ENCODE measurements at regions not wholly inside any gene's neighbourhood (a gene's known extent, or its start where the extent isn't known, plus 50 kb on each side); places are given as distances from the start of the nearest gene placed in this dataset.

- TF ChIP-seq POLR2A (IDR thresholded peaks at IDR 0.05; ENCODE audit: insufficient read depth in 1 of 2, low read depth in 2 of 2, low read length in 2 of 2), result no peak
- no peak for TF ChIP-seq ZNF274 (CRISPR knock-in tag; IDR thresholded peaks at IDR 0.05)
- TF ChIP-seq FOXJ3 (CRISPR knock-in tag; IDR thresholded peaks at IDR 0.05; ENCODE audit: borderline replicate concordance), result no peak
- no peak for TF ChIP-seq CTCF (CRISPR knock-in tag; IDR thresholded peaks at IDR 0.05)
- no peak for TF ChIP-seq ZNF589 (CRISPR knock-in tag; conservative IDR thresholded peaks at IDR 0.05)
- no peak for TF ChIP-seq ZNF883 (CRISPR knock-in tag; IDR thresholded peaks at IDR 0.05; ENCODE audit: not compliant biosample characterization)
- no peak for TF ChIP-seq BRD4 (CRISPR knock-in tag; IDR thresholded peaks at IDR 0.05)
- TF ChIP-seq CHD4 (IDR thresholded peaks at IDR 0.05; ENCODE audit: borderline replicate concordance, low read length), result no peak
- TF ChIP-seq ZNF275 (CRISPR knock-in tag; IDR thresholded peaks at IDR 0.05; ENCODE audit: borderline replicate concordance), result no peak
- no peak for TF ChIP-seq YY1 (IDR thresholded peaks at IDR 0.05; ENCODE audit: insufficient read depth, insufficient replicate concordance, low read depth, low read length)
- no peak for TF ChIP-seq ARNT (IDR thresholded peaks at IDR 0.05)
These were observed 160.0 kb upstream of the FBXO33 start for GRCh38 chr14:39592116-39592789.

Measured in HepG2 (cell line).